CD4-positive, alpha-beta T cell treated with Interferon gamma for 1 hour (primary cell): ENCODE measurements at regions not wholly inside any gene's neighbourhood (a gene's known extent, or its start where the extent isn't known, plus 50 kb on each side); places are given as distances from the start of the nearest gene placed in this dataset.
"Not testable (repeated sequence)": the region's sequence is repeated elsewhere in the genome, so short reads cannot be mapped to it uniquely, and the experiment has no call there.

ENCODE experiments used
- DNase-seq: peaks from one replicate; pipeline ENCODE4 v3.0.0-alpha.2; 2020

DNA sequence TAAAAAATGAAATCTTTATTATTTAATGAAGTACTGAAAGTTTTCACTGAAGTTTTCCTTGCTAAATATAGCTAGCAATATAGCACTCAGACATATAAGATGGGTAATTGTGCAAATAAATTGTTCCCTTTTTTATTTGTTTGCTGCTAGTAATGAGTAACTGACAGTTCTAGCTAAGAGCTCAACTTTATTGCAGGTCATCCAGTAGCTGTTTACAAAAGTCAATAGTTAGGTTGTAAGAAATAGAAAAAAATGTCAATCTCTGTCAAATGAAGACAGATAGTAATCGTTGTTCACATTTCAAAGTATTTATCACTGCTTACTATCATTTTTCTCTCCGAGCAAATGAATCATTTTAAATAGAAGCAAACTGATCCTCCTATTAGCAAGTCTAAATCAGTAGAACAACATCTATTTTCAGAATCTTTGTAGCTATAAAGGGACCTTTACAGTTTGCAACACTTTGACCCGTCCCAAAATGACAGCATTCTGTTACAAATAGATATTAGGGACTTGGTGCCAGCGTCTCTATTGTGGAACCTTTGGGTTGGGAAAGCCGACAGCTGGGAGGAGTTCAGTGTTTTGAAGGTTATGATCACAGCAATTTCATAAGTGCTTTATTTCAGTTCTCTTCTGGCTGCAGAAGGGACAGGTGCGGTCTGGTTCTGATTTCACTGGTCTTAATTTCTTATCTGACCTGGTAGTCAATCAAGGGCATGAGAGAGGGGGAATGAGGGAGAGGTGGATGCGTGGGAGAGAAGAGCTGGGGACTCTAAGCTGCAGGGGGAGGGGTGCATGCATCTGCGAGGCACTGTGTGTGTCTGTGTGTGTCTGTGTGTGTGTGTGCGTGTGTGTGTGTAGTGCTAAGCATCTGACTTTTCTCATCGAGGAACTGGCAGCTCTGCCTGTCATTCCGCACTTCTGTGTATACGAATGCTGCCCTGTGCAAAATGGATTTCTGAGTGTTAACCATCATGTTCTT is 227.9 kb upstream of the PITX2 start:
- no peak for DNase-seq

DNA sequence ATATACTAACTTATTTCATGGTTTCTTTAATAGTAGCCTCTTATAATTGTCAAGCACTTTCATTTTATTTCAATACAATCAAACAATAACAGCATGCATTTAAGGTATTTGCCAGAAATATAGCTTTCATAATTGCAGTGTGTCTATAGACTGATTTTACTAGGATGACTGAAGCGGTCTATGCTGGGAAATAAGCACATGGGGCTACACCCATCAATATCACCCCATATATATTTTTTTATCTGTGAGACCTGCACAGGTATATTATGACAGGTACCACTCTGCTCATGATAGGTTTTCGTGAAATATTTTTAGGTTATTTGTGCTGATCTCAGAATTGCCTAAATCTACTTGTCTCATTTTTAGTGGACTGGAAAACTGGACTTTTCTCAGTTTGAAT is 229.1 kb upstream of the PITX2 start:
- DNase-seq, result no peak

DNA sequence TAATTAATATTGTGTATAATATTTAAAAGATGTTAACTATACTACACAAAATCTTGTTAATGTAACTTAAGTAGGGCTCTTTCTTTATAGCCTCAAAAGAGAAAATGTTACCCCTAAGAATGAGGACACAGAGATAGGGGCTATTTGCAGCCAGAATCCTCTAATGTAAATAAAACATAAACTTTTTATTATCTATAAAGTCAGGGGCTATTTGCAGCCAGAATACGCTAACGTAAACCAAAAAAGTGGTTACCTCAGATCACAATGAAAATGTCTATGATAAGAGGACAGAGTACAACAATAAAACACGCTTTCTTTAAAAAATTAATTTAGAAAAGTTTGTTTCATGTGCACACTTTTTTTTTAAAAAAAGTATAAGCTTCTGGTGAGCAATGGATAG is 229.9 kb upstream of the PITX2 start:
- no peak for DNase-seq

DNA sequence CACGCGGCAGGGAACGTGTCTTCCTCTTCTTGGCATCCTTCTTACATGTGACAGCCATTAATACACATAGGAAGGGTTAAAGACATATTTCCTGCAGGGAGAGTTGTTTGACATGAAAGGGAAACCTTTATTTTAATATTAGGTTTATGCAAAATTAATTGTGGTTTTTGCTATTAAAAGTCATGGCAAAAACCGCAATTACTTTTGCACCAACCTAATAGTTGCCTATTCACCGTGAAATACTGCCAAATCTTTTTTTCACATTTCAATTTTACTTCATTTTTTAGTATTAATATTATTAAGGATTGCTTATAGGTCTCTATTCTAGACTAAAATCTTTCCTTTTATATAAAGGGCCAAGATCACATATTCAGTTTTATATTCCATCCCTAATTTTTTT is 230.4 kb upstream of the PITX2 start:
- DNase-seq, result no peak

DNA sequence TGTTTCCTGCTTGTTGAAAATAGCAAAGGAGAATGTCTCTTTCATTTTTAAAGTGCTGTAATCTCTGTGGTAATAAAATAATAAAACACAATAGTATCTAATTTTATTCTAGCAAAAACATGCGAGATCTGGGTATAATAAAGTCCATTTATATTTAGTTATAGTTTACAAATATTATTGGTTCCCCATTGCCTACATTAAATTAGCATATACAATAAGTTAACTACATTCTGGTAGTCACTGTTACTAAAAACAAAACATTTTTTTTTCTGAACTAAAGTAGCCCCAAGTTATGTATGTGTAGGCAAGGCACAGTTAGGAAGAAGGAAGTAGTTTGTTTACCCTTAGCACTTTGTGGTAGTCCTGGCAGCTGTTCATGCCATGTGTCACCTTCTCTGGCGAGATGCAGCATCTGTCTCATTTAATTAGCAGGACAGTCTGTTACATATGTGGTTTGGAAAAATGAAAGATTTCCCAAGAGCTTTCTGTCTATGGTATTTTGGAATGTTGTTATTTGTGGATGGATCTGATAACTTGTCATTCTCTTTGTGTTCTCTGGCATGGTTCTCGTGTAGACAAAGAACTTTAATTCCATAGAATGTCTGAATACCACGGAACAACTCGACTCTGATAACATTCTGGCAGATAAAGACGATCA is 231.3 kb upstream of the PITX2 start:
- no peak for DNase-seq

DNA sequence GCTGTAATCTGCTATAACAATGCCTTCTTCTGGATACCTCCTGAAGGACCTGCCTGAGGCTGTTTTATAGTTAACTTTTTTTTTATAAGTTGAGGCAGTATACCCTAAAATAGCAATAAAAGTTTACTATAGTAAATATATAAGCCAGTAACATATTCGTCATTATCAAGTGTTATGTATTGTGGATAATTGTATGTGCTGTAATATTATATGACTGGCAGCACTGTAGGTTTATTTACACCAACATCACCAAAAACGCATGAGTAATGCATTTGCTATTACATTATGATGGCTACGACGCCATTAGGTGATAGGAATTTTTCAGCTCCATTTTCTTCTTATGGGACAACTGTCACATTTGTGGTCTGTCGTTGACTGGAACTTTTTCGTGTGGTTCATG is 237.2 kb upstream of the PITX2 start:
- no peak for DNase-seq

DNA sequence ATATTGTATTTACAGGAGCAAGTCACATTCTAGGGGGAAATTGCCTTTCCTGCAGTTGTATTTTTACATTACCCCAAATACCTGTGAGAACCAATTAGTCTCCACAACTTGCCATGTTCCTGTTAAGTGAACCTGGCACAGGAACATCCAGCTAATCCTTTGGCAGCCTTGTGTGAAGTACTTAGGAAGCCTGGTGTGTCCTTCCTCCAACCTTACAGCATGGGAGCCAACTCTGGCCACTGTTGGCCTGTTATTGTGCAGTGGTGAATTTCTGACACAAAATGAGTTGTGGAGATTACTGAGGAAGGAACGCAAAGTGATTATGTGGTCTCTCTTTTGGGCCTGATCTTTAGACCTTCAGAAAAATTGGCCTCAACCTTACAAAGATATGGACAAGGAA is 238.0 kb upstream of the PITX2 start:
- no peak for DNase-seq

DNA sequence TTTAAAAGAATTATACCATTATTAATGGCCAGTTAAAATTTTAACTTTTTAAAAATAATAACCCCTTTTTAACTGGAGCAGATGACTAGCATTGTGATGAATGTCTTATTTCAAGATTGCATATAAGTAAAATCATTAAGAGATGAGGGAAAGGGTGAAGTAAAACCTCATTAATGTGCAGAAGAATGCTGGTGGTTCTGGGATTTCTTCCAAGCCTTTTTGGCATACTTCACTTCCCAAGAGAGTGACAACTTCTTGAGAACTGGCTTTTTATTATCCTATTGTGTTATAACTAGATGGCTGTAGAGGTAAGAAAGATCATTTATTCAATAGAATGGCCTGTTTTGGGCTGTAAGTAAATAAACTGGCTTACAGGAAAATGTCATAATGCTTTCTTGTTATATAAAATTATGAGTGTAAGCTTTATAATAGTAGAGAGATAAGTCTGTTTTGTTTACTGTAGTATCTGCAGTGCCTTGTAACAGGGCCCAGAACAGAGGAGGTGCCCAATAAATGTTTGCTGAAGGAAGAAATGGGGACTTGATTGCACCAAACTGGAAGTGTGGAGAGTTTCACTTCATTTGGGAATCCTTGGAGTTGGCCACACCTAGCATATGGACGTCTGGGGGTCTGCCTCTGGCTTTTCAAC is 242.9 kb upstream of the PITX2 start:
- no peak for DNase-seq

DNA sequence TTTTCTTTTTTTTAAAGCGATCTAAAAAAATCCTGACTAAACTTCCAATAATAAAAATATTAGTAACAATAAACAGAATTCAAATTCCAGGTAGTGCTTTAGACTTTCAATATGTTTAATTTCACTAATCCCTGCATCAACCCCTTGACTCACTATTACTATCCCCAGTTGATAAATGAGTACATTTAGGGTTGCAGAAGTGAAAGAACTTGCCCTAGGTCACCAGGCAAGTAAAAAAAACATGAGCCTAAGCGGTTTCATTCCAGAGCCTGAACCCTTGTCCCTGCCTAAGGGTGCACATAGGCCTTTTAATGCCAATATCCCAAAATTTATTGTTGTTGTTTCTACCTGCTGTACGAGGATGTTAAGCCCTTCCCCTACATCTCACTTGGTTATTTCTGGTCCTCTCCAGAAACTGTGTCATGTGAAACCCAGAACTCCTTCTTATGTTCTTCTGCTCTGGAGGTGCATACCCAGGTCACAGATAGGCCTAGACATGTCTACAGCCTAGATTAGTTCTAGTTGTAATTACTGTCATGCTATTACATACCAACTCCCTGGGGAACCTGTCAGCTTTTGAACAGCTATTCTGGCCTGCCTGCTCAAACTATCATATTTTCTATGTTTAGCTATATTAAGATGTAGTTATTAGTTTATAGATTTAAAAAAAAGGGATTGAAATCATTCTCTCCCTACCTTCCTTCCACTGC is 244.5 kb upstream of the PITX2 start:
- no peak for DNase-seq

DNA sequence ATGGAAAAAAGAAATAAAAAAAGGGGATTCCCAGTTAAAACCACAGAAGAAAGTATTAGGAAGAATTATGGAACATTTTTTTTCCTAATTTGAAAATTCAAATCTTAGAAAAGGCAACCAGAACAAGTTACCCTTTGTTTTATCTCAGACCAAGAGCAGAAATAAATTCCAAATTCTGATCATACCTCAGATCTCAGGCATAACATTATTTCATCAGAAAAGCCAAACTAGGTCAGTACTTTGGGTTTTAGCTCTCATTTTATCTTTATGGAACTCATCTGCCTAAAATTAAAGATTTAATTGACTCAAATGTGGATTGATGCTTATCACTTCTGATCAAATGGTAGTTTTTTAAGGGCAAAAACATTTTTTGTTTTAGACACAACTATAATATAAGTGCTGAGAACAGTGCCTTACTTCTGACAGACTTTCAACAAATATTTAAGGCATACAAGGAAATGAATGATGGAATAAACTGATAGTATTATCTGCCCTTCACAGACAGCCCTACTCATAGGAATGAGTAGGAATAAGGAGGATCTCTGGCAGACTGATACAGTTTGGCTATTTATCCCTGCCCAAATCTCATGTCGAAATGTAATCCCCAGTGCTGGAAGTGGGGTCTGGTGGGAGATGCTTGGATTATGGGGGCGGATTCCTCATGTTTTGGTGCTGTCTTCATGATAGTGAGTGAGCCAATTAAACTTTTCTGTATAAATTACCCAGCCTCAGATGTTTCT is 245.3 kb upstream of the PITX2 start:
- no peak for DNase-seq

DNA sequence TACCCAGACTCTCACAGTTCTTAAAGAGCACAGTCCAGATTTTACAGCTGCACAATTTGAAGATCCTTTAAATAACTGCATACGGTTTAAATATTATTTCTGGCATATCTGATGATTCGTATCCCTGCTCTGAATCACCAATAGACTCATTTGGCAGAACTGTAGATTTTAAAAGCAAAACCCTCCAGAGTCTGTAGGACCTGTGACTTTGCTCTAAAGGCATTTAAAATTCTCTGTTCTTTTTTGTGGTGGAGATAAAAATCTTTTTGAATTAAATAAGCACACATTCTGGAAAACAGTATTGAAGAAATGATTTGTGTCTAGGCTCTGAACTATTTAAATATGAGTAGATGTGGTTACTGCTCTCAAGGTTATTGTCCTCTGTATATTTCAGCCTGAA is 246.2 kb upstream of the PITX2 start:
- no peak for DNase-seq

DNA sequence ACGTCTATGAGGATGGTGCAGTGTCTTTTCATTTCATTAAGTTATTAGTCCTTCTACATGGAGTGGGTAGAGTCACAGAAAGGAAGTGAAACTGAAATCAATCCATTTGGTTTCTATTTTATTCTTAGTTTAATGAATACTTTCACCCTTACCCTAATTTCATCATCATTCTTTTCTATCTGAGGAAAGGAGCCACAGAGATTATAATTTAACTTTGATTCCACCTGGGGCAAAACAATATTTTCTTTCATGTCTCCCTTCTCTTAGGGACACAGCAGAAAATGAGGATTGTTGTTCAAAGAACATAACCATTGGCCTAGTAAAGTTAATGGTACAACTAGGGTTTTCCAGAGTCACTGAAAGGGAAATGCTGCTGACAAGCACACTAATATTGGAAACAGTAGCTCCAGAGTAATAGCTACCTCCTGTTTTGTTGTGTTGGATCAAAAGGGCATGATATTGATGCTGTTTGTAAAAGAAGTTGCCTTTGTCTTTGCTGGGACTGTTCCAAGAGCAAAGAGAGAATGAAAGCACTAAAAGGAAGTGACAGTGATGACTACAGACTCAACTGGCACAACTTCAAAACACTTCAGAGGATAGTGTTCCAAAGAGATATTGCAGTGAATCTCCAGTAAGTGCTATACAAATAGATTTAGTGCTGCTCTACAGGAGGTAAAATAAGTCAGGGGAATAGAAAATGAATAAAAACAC is 247.1 kb upstream of the PITX2 start:
- no peak for DNase-seq

DNA sequence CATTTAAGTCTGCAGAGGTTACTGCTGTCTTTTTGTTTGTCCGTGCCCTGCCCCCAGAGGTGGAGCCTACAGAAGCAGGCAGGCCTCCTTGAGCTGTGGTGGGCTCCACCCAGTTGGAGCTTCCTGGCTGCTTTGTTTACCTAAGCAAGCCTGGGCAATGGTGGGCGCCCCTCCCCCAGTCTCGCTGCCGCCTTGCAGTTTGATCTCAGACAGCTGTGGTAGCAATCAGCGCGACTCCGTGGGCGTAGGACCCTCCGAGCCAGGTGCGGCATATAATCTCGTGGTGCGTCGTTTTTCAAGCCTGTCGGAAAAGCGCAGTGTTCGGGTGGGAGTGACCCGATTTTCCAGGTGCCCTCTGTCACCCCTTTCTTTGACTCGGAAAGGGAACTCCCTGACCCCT is 253.3 kb upstream of the PITX2 start:
- not testable (repeated sequence) for DNase-seq

DNA sequence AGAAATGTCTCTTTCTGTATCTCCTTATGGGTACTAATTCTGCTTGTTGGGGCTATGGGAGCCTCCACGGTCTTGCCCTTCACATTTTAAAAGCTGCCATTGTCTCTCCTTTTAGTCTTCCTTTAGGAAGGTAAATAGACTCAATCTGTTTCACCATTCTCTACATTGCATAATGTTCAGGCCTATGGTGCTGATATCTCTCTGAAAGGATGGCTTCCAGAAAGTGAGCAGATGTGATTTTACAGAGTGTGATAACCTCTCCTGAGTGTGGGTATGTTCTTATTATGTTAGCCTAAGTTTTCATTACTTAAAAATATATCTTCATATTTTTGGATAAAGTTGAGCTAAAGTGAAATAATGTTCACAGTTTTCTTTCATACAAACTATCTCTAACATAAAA is 254.0 kb upstream of the PITX2 start:
- no peak for DNase-seq

DNA sequence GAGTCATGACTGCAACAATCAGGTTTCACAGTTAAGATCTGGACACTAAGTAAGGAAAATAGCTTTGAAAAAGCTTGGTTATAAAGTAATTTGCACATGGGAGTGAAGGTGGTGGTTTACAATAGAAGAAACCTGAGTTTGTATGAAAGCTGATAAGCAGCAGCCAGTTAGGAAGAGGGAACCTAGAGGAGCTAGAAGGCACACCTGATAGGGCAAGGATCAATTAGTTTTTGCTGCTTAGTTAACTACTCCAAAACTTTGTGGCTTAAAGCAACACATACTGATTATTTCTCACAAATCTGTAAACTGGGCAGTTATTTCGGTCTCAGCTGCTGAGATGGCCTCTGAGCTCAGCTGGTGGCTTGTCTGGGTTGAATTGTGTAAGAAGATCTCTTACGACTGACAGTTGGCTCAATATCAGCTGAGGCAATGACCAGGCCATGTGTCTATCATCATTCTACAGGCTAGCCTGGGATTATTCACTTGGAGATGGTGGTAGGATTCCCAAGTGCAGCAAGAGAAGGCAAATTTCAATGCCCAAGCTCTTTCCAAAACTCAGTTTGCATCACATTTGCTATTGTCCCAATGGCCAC is 255.0 kb upstream of the PITX2 start:
- no peak for DNase-seq

DNA sequence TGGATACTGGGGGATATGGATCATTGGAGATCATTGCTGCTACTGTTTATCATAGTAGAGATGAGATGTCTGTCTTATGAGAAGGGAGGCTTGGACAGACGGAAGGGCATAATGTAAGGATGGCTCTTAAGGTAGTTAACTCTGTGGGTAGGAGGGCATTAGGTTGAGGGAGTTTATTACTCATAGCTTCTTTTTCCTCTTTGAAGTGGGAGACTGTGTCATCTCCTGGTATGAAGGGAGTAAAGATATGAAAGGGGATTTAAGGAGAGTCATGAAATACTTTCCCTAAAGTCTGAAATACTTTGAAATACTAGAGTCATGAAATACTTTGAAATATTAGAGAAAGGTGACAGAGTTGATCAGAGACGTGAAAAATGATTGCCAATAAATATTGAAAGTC is 255.5 kb upstream of the PITX2 start:
- no peak for DNase-seq

DNA sequence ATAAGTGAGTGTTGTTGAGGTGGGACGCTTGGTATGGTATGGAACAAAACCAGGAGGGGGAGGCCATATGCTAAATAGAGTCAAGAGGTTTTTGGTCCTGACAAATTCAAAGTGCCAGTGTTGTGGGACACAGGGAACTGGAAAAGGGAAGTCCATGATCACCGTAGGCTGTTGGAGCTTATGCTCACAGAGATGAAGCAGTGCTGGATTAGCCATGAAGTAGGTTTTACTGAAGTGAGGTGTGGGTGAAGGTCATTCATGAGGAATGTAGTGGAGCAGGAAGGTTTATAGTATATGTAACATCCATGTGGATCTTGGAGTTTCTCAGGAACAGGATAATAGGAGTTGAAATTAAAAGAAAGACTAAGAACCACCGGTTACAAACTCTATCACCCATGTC is 256.1 kb upstream of the PITX2 start:
- DNase-seq, result no peak

DNA sequence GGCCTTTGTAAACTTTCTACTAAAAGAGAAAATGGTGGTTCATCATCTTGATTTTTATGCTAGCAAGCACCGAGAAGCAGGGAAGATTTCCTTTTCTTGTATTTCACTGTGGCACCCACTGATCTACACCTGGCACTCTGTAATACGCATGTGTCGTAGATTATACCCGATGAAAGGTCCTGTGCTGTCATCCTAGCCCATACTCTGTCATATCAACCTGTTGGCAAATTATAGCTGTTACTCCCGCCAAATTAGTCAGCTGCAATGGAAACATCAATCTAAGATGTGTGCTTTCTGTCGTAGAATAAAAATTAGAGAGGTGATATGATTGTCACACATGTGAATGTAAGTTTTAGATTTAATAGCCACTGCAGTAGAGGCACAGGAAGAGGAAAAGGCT is 263.4 kb upstream of the PITX2 start:
- DNase-seq, result no peak

DNA sequence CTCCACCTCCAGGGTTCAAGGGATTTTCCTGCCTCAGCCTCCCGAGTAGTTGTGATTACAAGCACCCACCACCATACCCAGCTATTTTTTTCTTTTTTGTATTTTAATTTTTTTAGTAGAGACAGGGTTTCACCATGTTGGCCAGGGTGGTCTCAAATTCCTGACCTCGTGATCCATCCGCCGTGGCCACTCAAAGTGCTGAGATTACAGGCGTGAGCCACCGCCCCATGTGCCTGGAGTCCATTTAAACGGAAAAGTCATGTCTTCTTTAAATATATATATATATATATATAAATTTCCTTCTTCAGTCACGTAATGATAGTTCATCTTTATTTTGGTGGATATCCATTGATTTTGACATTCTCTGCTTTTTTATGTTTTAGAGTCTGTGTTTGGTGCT is 264.0 kb upstream of the PITX2 start:
- no peak for DNase-seq

DNA sequence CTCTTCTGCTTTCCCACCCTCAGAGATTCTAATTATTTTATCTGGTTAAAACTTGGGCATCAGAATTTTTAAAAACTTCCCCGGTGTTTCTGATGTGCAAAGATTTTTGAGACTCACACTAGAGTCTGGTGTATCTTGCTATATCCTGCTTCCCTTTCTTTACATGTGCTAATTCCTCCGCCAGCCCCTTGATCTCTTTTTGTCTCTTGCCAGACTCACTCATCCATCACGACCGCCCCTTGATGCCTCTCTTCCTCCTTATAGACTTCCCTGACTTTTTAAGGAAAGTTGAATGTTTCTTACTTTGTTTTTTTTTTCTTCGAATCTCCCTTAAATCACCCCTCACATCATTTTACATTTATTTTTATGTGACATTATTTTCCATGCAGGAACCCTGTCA is 274.9 kb upstream of the PITX2 start:
- DNase-seq, result no peak

DNA sequence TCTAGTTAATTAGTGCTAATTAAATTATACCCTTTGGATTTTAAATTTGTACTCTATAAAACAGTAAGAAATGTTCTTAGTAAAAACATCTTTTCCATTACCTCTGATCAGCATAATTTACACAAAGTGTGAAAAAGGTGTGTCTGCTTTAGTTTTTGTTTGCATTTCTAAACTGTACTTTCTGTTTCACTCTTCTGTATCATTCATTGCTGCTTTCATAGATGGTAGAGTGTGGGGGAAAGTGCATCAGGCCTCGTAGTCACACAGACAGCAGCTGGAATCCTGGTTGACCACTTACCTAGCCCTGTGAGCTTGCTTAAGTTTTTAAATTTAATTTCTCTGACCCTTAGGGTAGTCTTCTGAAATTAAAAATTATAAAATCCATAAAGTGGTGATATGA is 275.4 kb upstream of the PITX2 start:
- DNase-seq, result no peak
